ENCODE measurements at regions not wholly inside any gene's neighbourhood (a gene's known extent, or its start where the extent isn't known, plus 50 kb on each side); places are given as distances from the start of the nearest gene placed in this dataset.

GRCh38 chr13:79171141-79172061 lies 234.7 kb downstream of the RBM26 start:
- DNase-seq (ENCODE audit: low read depth in 1 of 2, low spot score in 2 of 2), result no peak
- no peaks in the 10 kb centered on the region for H3K27me3 ChIP-seq (replicated peaks)

GRCh38 chr13:79160818-79161217 lies 245.2 kb downstream of the RBM26 start:
- DNase-seq (ENCODE audit: low read depth in 1 of 2, low spot score in 2 of 2), result no peak
- Histone ChIP-seq H3K4me3 (no peak overlapping the region), H3K4me1 (replicated peaks) (no peaks in the 10 kb centered on the region), H3K9me3 (replicated peaks) (no peaks in the 10 kb centered on the region), H3K36me3 (no peaks in the 10 kb centered on the region), H3K27ac (no peak overlapping the region), H3K27me3 (replicated peaks) (no peaks in the 10 kb centered on the region)

More at GRCh38 chr13:79171141-79172061, 234.7 kb downstream of the RBM26 start:
- no peaks in the 10 kb centered on the region for H3K9me3 ChIP-seq (replicated peaks)
- H3K27ac ChIP-seq, result no peak overlapping the region
- H3K36me3 ChIP-seq, result no peaks in the 10 kb centered on the region
- no peaks in the 10 kb centered on the region for H3K4me1 ChIP-seq (replicated peaks)
- H3K4me3 ChIP-seq, result no peak overlapping the region

- H3K36me3 ChIP-seq, result no peaks in the 10 kb centered on the region
- no peaks in the 10 kb centered on the region for H3K4me1 ChIP-seq (replicated peaks)
- DNase-seq (ENCODE audit: low read depth in 1 of 2, low spot score in 2 of 2), result no peak
Measured at GRCh38 chr13:79155883-79156282, 250.2 kb downstream of the RBM26 start.

GRCh38 chr13:79149210-79149609 lies 256.8 kb downstream of the RBM26 start:
- no peaks in the 10 kb centered on the region for H3K9me3 ChIP-seq (replicated peaks)
- no peak overlapping the region for H3K27ac ChIP-seq
- H3K36me3 ChIP-seq, result no peaks in the 10 kb centered on the region
- no peaks in the 10 kb centered on the region for H3K27me3 ChIP-seq (replicated peaks)
- H3K4me3 ChIP-seq, result no peak overlapping the region
- DNase-seq (ENCODE audit: low read depth in 1 of 2, low spot score in 2 of 2), result no peak
- no peaks in the 10 kb centered on the region for H3K4me1 ChIP-seq (replicated peaks)

More at GRCh38 chr13:79155883-79156282, 250.2 kb downstream of the RBM26 start:
- no peaks in the 10 kb centered on the region for H3K9me3 ChIP-seq (replicated peaks)
- H3K4me3 ChIP-seq, result no peak overlapping the region
- no peak overlapping the region for H3K27ac ChIP-seq
- no peaks in the 10 kb centered on the region for H3K27me3 ChIP-seq (replicated peaks)

- H3K9me3 ChIP-seq (replicated peaks), result no peaks in the 10 kb centered on the region
- H3K36me3 ChIP-seq, result no peaks in the 10 kb centered on the region
- no peak overlapping the region for H3K27ac ChIP-seq
- no peak overlapping the region for H3K4me3 ChIP-seq
- H3K27me3 ChIP-seq (replicated peaks), result no peaks in the 10 kb centered on the region
- no peak for DNase-seq (ENCODE audit: low read depth in 1 of 2, low spot score in 2 of 2)
- no peaks in the 10 kb centered on the region for H3K4me1 ChIP-seq (replicated peaks)
Measured at GRCh38 chr13:79141082-79141481, 265.0 kb downstream of the RBM26 start.

- Histone ChIP-seq H3K27ac (no peak overlapping the region), H3K9me3 (replicated peaks) (no peaks in the 10 kb centered on the region)
- DNase-seq (ENCODE audit: low read depth in 1 of 2, low spot score in 2 of 2), result no peak
Measured at GRCh38 chr13:79128158-79128557, 277.9 kb downstream of the RBM26 start.

GRCh38 chr13:79126706-79127105 lies 279.3 kb downstream of the RBM26 start:
- H3K27me3 ChIP-seq (replicated peaks), result no peaks in the 10 kb centered on the region
- DNase-seq (ENCODE audit: low read depth in 1 of 2, low spot score in 2 of 2), result no peak
- H3K36me3 ChIP-seq, result no peaks in the 10 kb centered on the region
- H3K4me1 ChIP-seq (replicated peaks), result no peaks in the 10 kb centered on the region
- no peak overlapping the region for H3K27ac ChIP-seq
- no peaks in the 10 kb centered on the region for H3K9me3 ChIP-seq (replicated peaks)
- no peak overlapping the region for H3K4me3 ChIP-seq

More at GRCh38 chr13:79128158-79128557, 277.9 kb downstream of the RBM26 start:
- H3K4me1 ChIP-seq (replicated peaks), result no peaks in the 10 kb centered on the region
- no peak overlapping the region for H3K4me3 ChIP-seq
- no peaks in the 10 kb centered on the region for H3K36me3 ChIP-seq
- no peaks in the 10 kb centered on the region for H3K27me3 ChIP-seq (replicated peaks)

GRCh38 chr13:79124183-79124582 lies 281.9 kb downstream of the RBM26 start:
- Histone ChIP-seq H3K4me3 (no peak overlapping the region), H3K36me3 (no peaks in the 10 kb centered on the region), H3K27ac (no peak overlapping the region), H3K4me1 (replicated peaks) (no peaks in the 10 kb centered on the region), H3K9me3 (replicated peaks) (no peaks in the 10 kb centered on the region), H3K27me3 (replicated peaks) (no peaks in the 10 kb centered on the region; the same call in 1 of the 2 replicates)
- DNase-seq (ENCODE audit: low read depth in 1 of 2, low spot score in 2 of 2), result no peak

- no peaks in the 10 kb centered on the region for H3K36me3 ChIP-seq
- H3K4me1 ChIP-seq (replicated peaks), result no peaks in the 10 kb centered on the region
- H3K27ac ChIP-seq, result no peak overlapping the region
- no peak overlapping the region for H3K4me3 ChIP-seq
- no peaks in the 10 kb centered on the region; the same call in 1 of the 2 replicates for H3K27me3 ChIP-seq (replicated peaks)
- no peaks in the 10 kb centered on the region for H3K9me3 ChIP-seq (replicated peaks)
- no peak for DNase-seq (ENCODE audit: low read depth in 1 of 2, low spot score in 2 of 2)
Measured at GRCh38 chr13:79121286-79121685, 284.8 kb downstream of the RBM26 start.

- Histone ChIP-seq H3K36me3 (no peaks in the 10 kb centered on the region), H3K4me1 (replicated peaks) (no peaks in the 10 kb centered on the region), H3K27me3 (replicated peaks) (no peaks in the 10 kb centered on the region; the same call in 1 of the 2 replicates), H3K9me3 (replicated peaks) (no peaks in the 10 kb centered on the region), H3K27ac (no peak overlapping the region), H3K4me3 (no peak overlapping the region)
- DNase-seq (ENCODE audit: low read depth in 1 of 2, low spot score in 2 of 2), result no peak
Measured at GRCh38 chr13:79119578-79120107, 286.4 kb downstream of the RBM26 start.

- no peak overlapping the region for H3K27ac ChIP-seq
- H3K4me1 ChIP-seq (replicated peaks), result no peaks in the 10 kb centered on the region
- no peak for DNase-seq (ENCODE audit: low read depth in 1 of 2, low spot score in 2 of 2)
- H3K36me3 ChIP-seq, result no peaks in the 10 kb centered on the region
- H3K9me3 ChIP-seq (replicated peaks), result no peaks in the 10 kb centered on the region
- no peaks in the 10 kb centered on the region for H3K27me3 ChIP-seq (replicated peaks)
- H3K4me3 ChIP-seq, result no peak overlapping the region
Measured at GRCh38 chr13:79112016-79112415, 294.0 kb downstream of the RBM26 start.

- Histone ChIP-seq H3K36me3 (no peaks in the 10 kb centered on the region), H3K27ac (no peak overlapping the region)
Measured at GRCh38 chr13:79108914-79109643, 297.0 kb downstream of the RBM26 start.

GRCh38 chr13:79098596-79098995 lies 307.5 kb downstream of the RBM26 start:
- no peak overlapping the region for H3K4me3 ChIP-seq
- no peak overlapping the region for H3K27ac ChIP-seq
- H3K4me1 ChIP-seq (replicated peaks), result no peaks in the 10 kb centered on the region
- 0 out of 2 replicates have a peak, but pooled peaks cover 2% of the 10 kb centered on the region for H3K27me3 ChIP-seq (replicated peaks)
- no peaks in the 10 kb centered on the region for H3K9me3 ChIP-seq (replicated peaks)
- no peak for DNase-seq (ENCODE audit: low read depth in 1 of 2, low spot score in 2 of 2)
- H3K36me3 ChIP-seq, result no peaks in the 10 kb centered on the region

More at GRCh38 chr13:79108914-79109643, 297.0 kb downstream of the RBM26 start:
- no peaks in the 10 kb centered on the region for H3K9me3 ChIP-seq (replicated peaks)
- H3K27me3 ChIP-seq (replicated peaks), result no peaks in the 10 kb centered on the region
- H3K4me1 ChIP-seq (replicated peaks), result no peaks in the 10 kb centered on the region
- no peak overlapping the region for H3K4me3 ChIP-seq
- no peak for DNase-seq (ENCODE audit: low read depth in 1 of 2, low spot score in 2 of 2)

- Histone ChIP-seq H3K4me1 (replicated peaks) (no peaks in the 10 kb centered on the region), H3K9me3 (replicated peaks) (no peaks in the 10 kb centered on the region), H3K27me3 (replicated peaks) (0 out of 2 replicates have a peak, but pooled peaks cover 2% of the 10 kb centered on the region), H3K4me3 (no peak overlapping the region), H3K27ac (no peak overlapping the region), H3K36me3 (no peaks in the 10 kb centered on the region)
- DNase-seq (ENCODE audit: low read depth in 1 of 2, low spot score in 2 of 2), result no peak
Measured at GRCh38 chr13:79097201-79097600, 308.9 kb downstream of the RBM26 start.
